AG08395 (cell line): ENCODE measurements at regions not wholly inside any gene's neighbourhood (a gene's known extent, or its start where the extent isn't known, plus 50 kb on each side); places are given as distances from the start of the nearest gene placed in this dataset.

Source experiments
- DNase-seq: peaks from one replicate; pipeline ENCODE4 v3.0.0; 2012; ENCODE audit warnings: mixed read lengths, low spot score

DNA sequence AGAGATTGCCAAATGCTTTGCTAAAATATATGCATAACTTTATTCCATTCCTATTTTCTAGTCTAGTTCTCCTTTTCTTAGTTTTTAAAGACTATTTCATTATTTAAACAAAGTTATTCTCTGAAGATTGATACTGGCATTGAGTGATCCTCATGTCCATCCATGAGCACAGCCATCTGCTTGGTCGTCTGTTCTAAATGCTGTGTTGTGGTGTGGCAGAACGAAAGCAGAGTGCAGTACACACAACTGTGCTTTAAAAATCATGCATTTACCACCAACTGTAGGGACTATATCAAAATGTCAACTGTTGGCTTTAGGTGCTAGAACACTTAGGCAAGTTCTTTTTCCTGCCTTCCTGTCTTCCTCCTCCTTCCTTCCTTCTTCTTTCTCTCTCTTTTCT is 226.6 kb downstream of the ACKR3 start:
- DNase-seq: no peak

GRCh38 chr2:236797411-236797810 is 227.8 kb downstream of the ACKR3 start:
- no peak for DNase-seq

DNA sequence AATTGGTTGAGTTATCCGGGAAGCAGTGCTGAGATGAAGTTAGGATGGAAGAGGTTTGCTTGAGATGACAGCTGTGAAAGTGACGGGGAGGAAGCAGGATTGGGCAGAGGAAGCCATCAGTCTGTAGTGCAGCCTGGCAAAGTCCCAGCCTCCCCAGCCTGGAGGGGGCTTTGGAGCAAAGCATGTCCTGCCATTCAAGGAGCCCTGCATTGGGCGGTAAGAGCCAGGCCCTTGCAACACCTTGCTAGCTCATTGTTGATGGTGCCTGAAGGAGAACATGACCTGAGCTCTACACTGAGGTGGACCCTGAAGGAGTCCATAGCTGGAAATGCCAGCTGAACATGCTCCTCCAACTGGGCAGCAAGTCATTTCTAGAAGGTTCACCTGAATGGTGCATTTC is 228.9 kb downstream of the ACKR3 start:
- DNase-seq: no peak

DNA sequence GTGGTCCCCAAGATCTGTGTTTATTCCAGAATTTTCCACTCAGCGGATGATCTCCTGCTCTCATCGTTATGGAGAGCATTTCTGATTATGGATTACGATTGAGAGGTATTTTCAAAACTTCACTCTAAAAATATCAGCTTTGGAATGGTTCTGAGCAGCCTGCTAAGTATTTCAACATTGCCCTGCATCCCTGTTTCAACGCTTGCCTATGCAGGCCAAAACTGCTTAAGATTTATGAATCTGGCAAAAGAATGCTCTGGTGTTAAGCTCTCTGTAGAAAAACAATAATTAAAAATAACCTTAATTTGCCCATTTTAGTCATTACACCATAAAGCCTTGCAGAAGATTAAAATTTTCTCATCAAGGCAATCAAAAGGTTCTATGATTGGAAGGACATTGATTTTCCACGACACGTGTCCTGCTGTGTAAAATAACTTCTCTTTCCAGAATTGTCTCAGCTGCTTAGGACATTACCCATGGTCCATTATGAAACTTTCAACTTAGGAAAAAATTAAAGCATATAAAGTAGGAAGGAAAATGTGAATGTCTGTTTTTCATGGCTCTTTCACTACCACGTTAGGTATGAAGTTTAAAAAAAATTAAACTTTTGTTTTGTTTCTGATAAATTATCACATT is 229.9 kb downstream of the ACKR3 start:
- DNase-seq: no peak

GRCh38 chr2:236802862-236803261 is 233.2 kb downstream of the ACKR3 start:
- DNase-seq: no peak

- no peak for DNase-seq
These were observed 234.0 kb downstream of the ACKR3 start for GRCh38 chr2:236803621-236804020.

DNA sequence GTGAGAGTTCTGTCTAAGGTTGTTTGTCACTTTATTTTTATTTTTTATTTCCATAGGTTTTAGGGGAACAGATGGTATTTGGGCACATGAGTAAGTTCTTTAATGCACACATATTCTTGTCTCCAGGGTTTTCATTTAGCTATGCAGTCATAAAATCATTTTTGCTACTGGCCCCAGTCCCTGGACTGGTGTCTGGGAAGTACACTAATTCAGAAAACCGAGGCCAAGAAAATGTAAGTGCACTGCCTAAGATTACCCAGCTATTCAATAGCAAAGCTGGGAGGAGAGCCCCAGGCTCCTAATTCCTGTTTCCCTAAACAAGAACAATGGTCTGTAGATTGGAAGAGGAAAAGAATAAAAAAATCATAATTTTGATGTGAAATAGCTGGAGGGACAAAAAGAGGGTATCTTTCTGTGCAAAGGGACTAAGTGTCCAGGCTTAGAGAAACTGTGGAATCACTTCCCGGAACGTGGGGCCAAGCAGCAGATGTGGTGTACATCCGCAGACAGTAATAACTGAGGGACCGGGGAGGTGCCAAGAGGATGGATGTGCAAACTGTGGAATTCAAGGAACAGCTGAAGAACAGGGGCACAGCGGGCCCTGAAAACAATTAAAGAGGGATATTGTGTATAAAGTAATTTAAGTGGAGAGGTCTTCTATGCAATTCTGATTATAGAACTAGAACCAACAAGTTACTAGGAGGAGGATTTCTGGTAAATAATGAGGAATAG is 236.3 kb downstream of the ACKR3 start:
- no peak for DNase-seq

- no peak for DNase-seq
These were observed 240.1 kb downstream of the ACKR3 start for GRCh38 chr2:236809716-236810115.

- DNase-seq: no peak
These were observed 241.5 kb downstream of the ACKR3 start for GRCh38 chr2:236811062-236811656.

GRCh38 chr2:236813766-236814165 is 244.1 kb downstream of the ACKR3 start:
- no peak for DNase-seq

GRCh38 chr2:236814593-236814992 is 245.0 kb downstream of the ACKR3 start:
- no peak for DNase-seq

DNA sequence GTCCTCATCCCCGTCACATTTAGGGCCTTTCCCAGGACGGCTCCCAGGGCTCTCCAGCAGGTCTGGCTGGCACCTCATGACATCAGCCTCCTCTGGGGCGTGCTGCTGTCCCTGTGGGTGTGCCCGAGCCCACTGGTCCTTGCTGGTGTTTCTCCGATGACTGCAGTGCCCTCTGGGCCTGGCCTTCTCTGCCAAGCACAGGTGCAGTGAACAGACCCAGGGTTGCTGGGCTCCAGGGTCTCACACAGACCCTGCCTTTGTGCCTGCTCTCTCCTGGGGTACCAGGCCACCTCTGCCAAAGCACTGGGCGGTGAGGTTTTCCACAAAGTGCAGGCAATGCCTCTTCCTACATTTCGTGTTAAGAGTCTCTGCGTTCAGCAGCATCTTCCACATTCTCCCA is 246.1 kb downstream of the ACKR3 start:
- DNase-seq: no peak

- no peak for DNase-seq
These were observed 246.9 kb downstream of the ACKR3 start for GRCh38 chr2:236816197-236817170.

GRCh38 chr2:236818281-236819045 is 248.8 kb downstream of the ACKR3 start:
- no peak for DNase-seq

GRCh38 chr2:236819275-236820002 is 249.8 kb downstream of the ACKR3 start:
- no peak for DNase-seq

GRCh38 chr2:236820763-236821344 is 251.2 kb downstream of the ACKR3 start:
- no peak for DNase-seq

- DNase-seq: no peak
These were observed 253.5 kb downstream of the ACKR3 start for GRCh38 chr2:236823041-236823629.

- DNase-seq: no peak
These were observed 254.3 kb downstream of the ACKR3 start for GRCh38 chr2:236823963-236824362.

- no peak for DNase-seq
These were observed 255.2 kb downstream of the ACKR3 start for GRCh38 chr2:236824836-236825235.

- no peak for DNase-seq
These were observed 256.4 kb downstream of the ACKR3 start for GRCh38 chr2:236825989-236826510.
